ENCODE measurements at regions not wholly inside any gene's neighbourhood (a gene's known extent, or its start where the extent isn't known, plus 50 kb on each side); places are given as distances from the start of the nearest gene placed in this dataset.

GRCh38 chr14:46250113-46250703, 401.4 kb downstream of the RPL10L start:
- TF ChIP-seq, protein P1, sequence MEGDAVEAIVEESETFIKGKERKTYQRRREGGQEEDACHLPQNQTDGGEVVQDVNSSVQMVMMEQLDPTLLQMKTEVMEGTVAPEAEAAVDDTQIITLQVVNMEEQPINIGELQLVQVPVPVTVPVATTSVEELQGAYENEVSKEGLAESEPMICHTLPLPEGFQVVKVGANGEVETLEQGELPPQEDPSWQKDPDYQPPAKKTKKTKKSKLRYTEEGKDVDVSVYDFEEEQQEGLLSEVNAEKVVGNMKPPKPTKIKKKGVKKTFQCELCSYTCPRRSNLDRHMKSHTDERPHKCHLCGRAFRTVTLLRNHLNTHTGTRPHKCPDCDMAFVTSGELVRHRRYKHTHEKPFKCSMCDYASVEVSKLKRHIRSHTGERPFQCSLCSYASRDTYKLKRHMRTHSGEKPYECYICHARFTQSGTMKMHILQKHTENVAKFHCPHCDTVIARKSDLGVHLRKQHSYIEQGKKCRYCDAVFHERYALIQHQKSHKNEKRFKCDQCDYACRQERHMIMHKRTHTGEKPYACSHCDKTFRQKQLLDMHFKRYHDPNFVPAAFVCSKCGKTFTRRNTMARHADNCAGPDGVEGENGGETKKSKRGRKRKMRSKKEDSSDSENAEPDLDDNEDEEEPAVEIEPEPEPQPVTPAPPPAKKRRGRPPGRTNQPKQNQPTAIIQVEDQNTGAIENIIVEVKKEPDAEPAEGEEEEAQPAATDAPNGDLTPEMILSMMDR (IDR thresholded peaks at IDR 0.05; ENCODE audit: low read length), result peak; percentile 62
- no peak for TF ChIP-seq EZH2 (IDR thresholded peaks at IDR 0.05; ENCODE audit: borderline replicate concordance, low read length)

DNA sequence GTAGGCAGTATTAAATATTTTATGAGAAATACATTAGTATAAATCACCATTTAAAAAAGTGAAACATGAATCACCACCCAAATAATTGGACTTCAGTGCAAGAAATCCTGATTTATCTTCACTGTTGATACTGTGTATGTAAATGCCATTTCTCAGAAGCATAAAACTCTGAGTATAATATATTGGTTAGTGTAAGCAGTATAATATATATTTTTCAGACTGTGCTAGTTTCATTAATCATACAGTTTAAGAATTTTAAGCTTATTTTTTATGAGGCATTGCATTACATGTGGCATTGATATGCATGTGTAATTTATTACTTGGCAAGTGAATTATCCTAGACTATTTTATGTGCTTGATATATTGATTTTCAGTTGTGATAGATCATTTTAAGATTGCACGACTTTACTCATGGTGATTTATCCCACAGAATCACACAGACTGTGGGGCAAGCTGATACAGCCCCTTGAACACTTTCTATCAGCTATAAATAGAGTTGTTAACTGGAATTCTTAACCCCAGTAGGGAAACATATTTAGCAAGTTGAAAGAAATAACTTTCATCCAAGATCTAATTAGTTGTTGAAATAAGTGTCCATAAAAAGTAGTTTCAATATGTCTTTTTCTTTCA, 403.5 kb downstream of the RPL10L start:
- no peaks in the 10 kb centered on the region for H3K36me3 ChIP-seq (ENCODE audit: insufficient read depth, low read length)
- H4K20me1 ChIP-seq (ENCODE audit: insufficient read depth, low read length), result no peaks in the 10 kb centered on the region
- no peaks in the 10 kb centered on the region for H3F3A ChIP-seq (ENCODE audit: insufficient read depth, low read length)
- H3K9me2 ChIP-seq (ENCODE audit: low read depth, low read length), result no peaks in the 10 kb centered on the region
- no peaks in the 10 kb centered on the region for H3K79me2 ChIP-seq (ENCODE audit: insufficient read depth, low read length)
- H3K4me3 ChIP-seq (ENCODE audit: low read depth, low read length, poor library complexity, severe bottlenecking), result no peak overlapping the region
- no peaks in the 10 kb centered on the region for H3K27me3 ChIP-seq (ENCODE audit: insufficient read depth, low read length)
- H3K4me2 ChIP-seq (ENCODE audit: low read length), result no peak overlapping the region
- no peak overlapping the region for H3K9ac ChIP-seq (ENCODE audit: low read length)
- no peak overlapping the region for H2AFZ ChIP-seq (ENCODE audit: low read length)
- H3K9me3 ChIP-seq (ENCODE audit: low read length), result no peaks in the 10 kb centered on the region
- H3K4me1 ChIP-seq (ENCODE audit: insufficient read depth, low read length, severe bottlenecking), result no peaks in the 10 kb centered on the region
- TF ChIP-seq, protein P1 (IDR thresholded peaks at IDR 0.05; ENCODE audit: low read length), result no peak
- no peak for TF ChIP-seq EZH2 (IDR thresholded peaks at IDR 0.05; ENCODE audit: borderline replicate concordance, low read length)
- H3K27ac ChIP-seq (ENCODE audit: low read depth, low read length, poor library complexity, severe bottlenecking), result no peak overlapping the region

More at GRCh38 chr14:46250113-46250703, 401.4 kb downstream of the RPL10L start:
- H3K9ac ChIP-seq (ENCODE audit: low read length), result no peak overlapping the region
- no peaks in the 10 kb centered on the region for H3K9me2 ChIP-seq (ENCODE audit: low read depth, low read length)
- H3F3A ChIP-seq (ENCODE audit: insufficient read depth, low read length), result no peaks in the 10 kb centered on the region
- H3K4me3 ChIP-seq (ENCODE audit: low read depth, low read length, poor library complexity, severe bottlenecking), result no peak overlapping the region
- no peaks in the 10 kb centered on the region for H3K79me2 ChIP-seq (ENCODE audit: insufficient read depth, low read length)
- H3K27ac ChIP-seq (ENCODE audit: low read depth, low read length, poor library complexity, severe bottlenecking), result no peak overlapping the region
- no peaks in the 10 kb centered on the region for H3K4me1 ChIP-seq (ENCODE audit: insufficient read depth, low read length, severe bottlenecking)
- no peaks in the 10 kb centered on the region for H3K27me3 ChIP-seq (ENCODE audit: insufficient read depth, low read length)
- H3K4me2 ChIP-seq (ENCODE audit: low read length), result no peak overlapping the region
- no peak overlapping the region for H2AFZ ChIP-seq (ENCODE audit: low read length)
- no peaks in the 10 kb centered on the region for H4K20me1 ChIP-seq (ENCODE audit: insufficient read depth, low read length)
- no peaks in the 10 kb centered on the region for H3K36me3 ChIP-seq (ENCODE audit: insufficient read depth, low read length)
- H3K9me3 ChIP-seq (ENCODE audit: low read length), result no peaks in the 10 kb centered on the region

GRCh38 chr14:46245276-46245675, 406.3 kb downstream of the RPL10L start:
- H3K9me2 ChIP-seq (ENCODE audit: low read depth, low read length), result no peaks in the 10 kb centered on the region
- H3F3A ChIP-seq (ENCODE audit: insufficient read depth, low read length), result no peaks in the 10 kb centered on the region
- H3K4me3 ChIP-seq (ENCODE audit: low read depth, low read length, poor library complexity, severe bottlenecking), result no peak overlapping the region
- H3K4me1 ChIP-seq (ENCODE audit: insufficient read depth, low read length, severe bottlenecking), result no peaks in the 10 kb centered on the region
- H3K79me2 ChIP-seq (ENCODE audit: insufficient read depth, low read length), result no peaks in the 10 kb centered on the region
- TF ChIP-seq EZH2 (IDR thresholded peaks at IDR 0.05; ENCODE audit: borderline replicate concordance, low read length), result no peak
- TF ChIP-seq, protein P1 (IDR thresholded peaks at IDR 0.05; ENCODE audit: low read length), result no peak
- no peaks in the 10 kb centered on the region for H4K20me1 ChIP-seq (ENCODE audit: insufficient read depth, low read length)
- H2AFZ ChIP-seq (ENCODE audit: low read length), result no peak overlapping the region
- no peaks in the 10 kb centered on the region for H3K9me3 ChIP-seq (ENCODE audit: low read length)
- H3K27ac ChIP-seq (ENCODE audit: low read depth, low read length, poor library complexity, severe bottlenecking), result no peak overlapping the region
- H3K36me3 ChIP-seq (ENCODE audit: insufficient read depth, low read length), result no peaks in the 10 kb centered on the region
- H3K27me3 ChIP-seq (ENCODE audit: insufficient read depth, low read length), result no peaks in the 10 kb centered on the region
- H3K4me2 ChIP-seq (ENCODE audit: low read length), result no peak overlapping the region
- no peak overlapping the region for H3K9ac ChIP-seq (ENCODE audit: low read length)

Data from OCI-LY1 (cell line).